Adipose tissue (tissue), 3 donors: ENCODE measurements at regions not wholly inside any gene's neighbourhood (a gene's known extent, or its start where the extent isn't known, plus 50 kb on each side); places are given as distances from the start of the nearest gene placed in this dataset.

Experiments used
- H3K27ac ChIP-seq: one replicate; pipeline ENCODE4 v1.5.1; 2013; ENCODE audit warnings: low read depth, low read length
- WGBS, 3 donors: extraction: QIAGEN DNeasy Blood & Tissue Kit; methylation state at CpG; one replicate each; pipeline ENCODE4 v1.1.7; 2013; 5-methylcytosine and 5-hydroxymethylcytosine counted together
- donor health status: healthy with polysubstance abuse.
- donor health status: Bipolar disorder and iron deficiency.
- donor health status: healthy.

DNA sequence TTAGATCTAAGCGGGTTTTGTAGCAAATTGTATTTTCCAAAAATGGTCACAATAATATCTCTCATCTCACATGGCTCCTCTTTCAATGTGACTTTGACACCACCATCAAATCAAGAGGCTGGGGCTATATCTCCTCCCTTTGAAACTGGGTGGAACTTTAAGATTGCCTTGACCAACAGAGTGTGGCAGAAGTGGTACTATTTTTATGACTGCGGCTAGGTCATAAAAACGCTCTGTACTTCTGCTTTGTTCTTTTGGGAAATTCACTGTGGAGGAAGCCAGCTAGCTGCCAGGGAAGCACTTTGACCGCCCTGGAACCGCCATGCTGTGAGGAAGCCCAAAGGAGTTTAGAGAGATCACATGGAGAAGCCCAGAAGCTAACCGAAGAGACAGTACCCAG is 50.7 kb upstream of the ACOT11 start:
- H3K27ac ChIP-seq = no peak overlapping the region
- 76 to 88% (median 77%) methylated on average over 6 of the region's 6 CpGs for WGBS, 3 donors

GRCh38 chr1:54495954-54496353 is 52.1 kb upstream of the ACOT11 start:
- no peak overlapping the region for H3K27ac ChIP-seq
- 76 to 98% (median 91%) methylated on average over 7 of the region's 7 CpGs for WGBS, 3 donors

DNA sequence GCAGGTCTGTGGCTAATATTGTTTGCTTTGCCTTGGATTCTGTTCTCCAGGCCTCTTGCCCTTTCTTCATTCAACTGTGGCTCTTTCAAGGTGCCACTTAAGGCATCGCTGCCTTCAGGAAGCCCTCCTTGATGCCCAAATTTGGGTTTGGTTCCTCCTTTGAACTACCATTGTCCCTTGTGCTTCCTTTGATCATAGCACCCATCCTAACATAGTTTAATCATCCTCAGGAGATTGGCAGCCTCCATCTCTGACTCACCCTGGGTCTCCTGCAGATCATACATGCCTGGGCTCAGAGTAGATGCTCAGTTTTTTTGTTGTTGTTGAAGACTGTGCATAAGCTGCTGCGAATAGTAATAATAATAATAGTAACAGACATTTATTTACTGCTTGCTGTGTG is 54.4 kb upstream of the ACOT11 start:
- WGBS, 3 donors = 78 to 90% (median 87%) methylated on average over 2 of the region's 2 CpGs
- H3K27ac ChIP-seq = no peak overlapping the region

- WGBS, 3 donors = 16 to 23% (median 22%) methylated on average over 21 to 22 of the region's 22 CpGs
- H3K27ac ChIP-seq = no peak overlapping the region
These were observed 57.4 kb upstream of the ACOT11 start for GRCh38 chr1:54490361-54491248.

GRCh38 chr1:54489627-54490250 is 58.3 kb upstream of the ACOT11 start:
- WGBS, 3 donors = 15 to 22% (median 16%) methylated on average over 10 of the region's 10 CpGs
- no peak overlapping the region for H3K27ac ChIP-seq

GRCh38 chr1:54488779-54489626 is 59.0 kb upstream of the ACOT11 start:
- H3K27ac ChIP-seq = peak overlapping the region; percentile 60
- 0 to 1% (median 1%) methylated on average over 51 of the region's 51 CpGs for WGBS, 3 donors

GRCh38 chr1:54488065-54488750 is 59.8 kb upstream of the ACOT11 start:
- H3K27ac ChIP-seq = peak overlapping the region; percentile 60
- 0 to 1% (median 0%) methylated on average over 55 to 62 of the region's 62 CpGs for WGBS, 3 donors

- 10 to 20% (median 14%) methylated on average over 21 of the region's 21 CpGs for WGBS, 3 donors
- no peak overlapping the region for H3K27ac ChIP-seq
These were observed 60.4 kb upstream of the ACOT11 start for GRCh38 chr1:54487571-54488050.

DNA sequence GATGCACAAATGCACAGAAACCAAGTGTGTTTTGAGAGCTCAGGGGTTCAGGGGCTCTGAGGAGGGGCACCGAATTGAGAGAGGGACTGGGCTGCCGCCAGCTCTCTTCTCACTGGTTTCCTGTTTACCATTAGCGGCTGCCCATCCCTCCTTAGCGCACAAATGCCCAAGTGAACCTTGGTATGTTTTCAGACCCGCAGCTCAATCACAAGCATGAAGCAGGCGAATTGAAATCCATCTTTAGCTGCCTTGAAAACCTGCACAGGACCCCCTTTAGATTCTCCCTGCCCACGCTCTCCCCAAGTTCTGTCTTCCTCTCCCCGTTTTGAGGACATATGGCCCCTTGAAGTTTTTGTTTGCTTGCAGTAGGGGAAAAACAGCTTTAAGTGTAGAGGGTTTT is 61.1 kb upstream of the ACOT11 start:
- 35 to 75% (median 41%) methylated on average over 8 of the region's 8 CpGs for WGBS, 3 donors
- no peak overlapping the region for H3K27ac ChIP-seq

GRCh38 chr1:54485416-54485815 is 62.6 kb upstream of the ACOT11 start:
- 28 to 57% (median 29%) methylated on average over 5 of the region's 5 CpGs for WGBS, 3 donors
- H3K27ac ChIP-seq = no peak overlapping the region

- no peak overlapping the region for H3K27ac ChIP-seq
- WGBS, 3 donors = 82 to 88% (median 85%) methylated on average over 11 of the region's 11 CpGs
These were observed 64.1 kb upstream of the ACOT11 start for GRCh38 chr1:54483875-54484437.

GRCh38 chr1:54481201-54481884 is 66.7 kb upstream of the ACOT11 start:
- 70 to 86% (median 78%) methylated on average over 5 of the region's 5 CpGs for WGBS, 3 donors
- H3K27ac ChIP-seq = no peak overlapping the region

DNA sequence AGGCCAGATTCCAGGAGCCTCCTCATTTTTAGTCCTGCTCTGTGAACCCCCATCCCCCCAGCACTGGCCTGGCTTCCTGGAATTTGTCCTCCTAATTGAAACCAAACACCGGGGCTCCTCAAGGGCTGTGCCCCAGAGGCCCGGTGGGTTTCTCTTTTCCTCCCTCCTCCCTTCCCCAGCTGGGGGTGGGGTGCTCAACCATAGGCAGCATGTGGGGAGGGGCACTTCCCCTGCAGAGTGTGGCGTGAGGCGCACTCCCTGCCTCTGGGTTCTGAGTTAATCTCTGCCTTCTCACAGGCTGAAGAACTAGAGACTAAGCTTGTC is 67.5 kb upstream of the ACOT11 start:
- WGBS, 3 donors = 15 to 45% (median 23%) methylated on average over 4 of the region's 4 CpGs
- no peak overlapping the region for H3K27ac ChIP-seq

GRCh38 chr1:54479841-54480524 is 68.0 kb upstream of the ACOT11 start:
- 73 to 79% (median 74%) methylated on average over 7 of the region's 7 CpGs for WGBS, 3 donors
- H3K27ac ChIP-seq = no peak overlapping the region

- 63 to 92% (median 90%) methylated on average over 5 of the region's 5 CpGs for WGBS, 3 donors
- no peak overlapping the region for H3K27ac ChIP-seq
These were observed 68.8 kb upstream of the ACOT11 start for GRCh38 chr1:54479251-54479650.

- no peak overlapping the region for H3K27ac ChIP-seq
- WGBS, 3 donors = 34 to 71% (median 46%) methylated on average over 6 of the region's 6 CpGs
These were observed 70.9 kb upstream of the ACOT11 start for GRCh38 chr1:54477153-54477561.

DNA sequence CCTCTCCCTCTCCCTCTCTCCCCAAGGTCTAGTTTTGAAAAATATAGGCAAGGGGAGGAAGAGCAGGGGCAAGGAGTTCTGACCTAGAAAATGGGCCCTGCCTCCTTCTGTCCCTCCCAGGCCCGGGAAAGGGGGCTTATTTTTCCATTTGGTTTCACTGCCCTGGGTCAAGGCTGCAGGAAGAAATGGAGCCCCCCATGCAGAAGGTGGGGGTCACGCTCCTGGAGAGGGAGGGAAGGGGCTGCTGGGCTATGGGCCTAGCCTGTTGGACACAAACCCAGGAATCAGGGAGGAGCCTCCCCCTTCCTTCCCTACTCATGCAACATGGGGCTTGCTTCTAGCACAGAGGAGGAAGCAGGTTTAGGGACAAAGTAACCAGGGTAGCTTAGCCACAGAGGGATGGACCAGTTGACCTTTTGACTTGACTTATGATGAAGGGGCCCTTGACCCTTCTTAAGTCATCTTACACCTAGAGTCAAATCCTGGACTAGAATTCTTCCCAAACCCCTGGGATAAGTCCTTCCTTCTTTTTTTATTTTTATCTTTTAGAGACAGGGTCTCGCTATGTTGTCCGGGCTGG is 70.4 kb upstream of the SSBP3 start:
- no peak overlapping the region for H3K27ac ChIP-seq
- 64 to 81% (median 73%) methylated on average over 4 of the region's 4 CpGs for WGBS, 3 donors
